ENCODE measurements at regions not wholly inside any gene's neighbourhood (a gene's known extent, or its start where the extent isn't known, plus 50 kb on each side); places are given as distances from the start of the nearest gene placed in this dataset.

- TF ChIP-seq GATA2 (IDR thresholded peaks at IDR 0.05; ENCODE audit: low read depth, low read length) (no peak), GATA3 (IDR thresholded peaks at IDR 0.05; ENCODE audit: low read depth, low read length) (no peak)
These were observed 485.9 kb downstream of the EFNA5 start for GRCh38 chr5:107184871-107185270.
